Loucy (cell line): ENCODE measurements at regions not wholly inside any gene's neighbourhood (a gene's known extent, or its start where the extent isn't known, plus 50 kb on each side); places are given as distances from the start of the nearest gene placed in this dataset.

Experiments used
- H2AFZ ChIP-seq: fragments of 200-600 bp; sonication (generic); 2 replicates; pipeline ENCODE4 v1.6.0; 2016; ENCODE audit warnings: antibody characterized with exemption, mild to moderate bottlenecking, low read length, moderate library complexity
- H3F3A ChIP-seq: fragments of 200-600 bp; 2 replicates; pipeline ENCODE4 v1.6.0; 2016; ENCODE audit warnings: antibody characterized with exemption, low read depth, mild to moderate bottlenecking
- H3K27me3 ChIP-seq: fragments of 200-600 bp; sonication (generic); 2 replicates; pipeline ENCODE4 v1.6.1; 2014; ENCODE audit warnings: low read length, mild to moderate bottlenecking; ENCODE audit not compliant: insufficient read depth, poor library complexity, severe bottlenecking
- H3K36me3 ChIP-seq: fragments of 200-600 bp; sonication (generic); 2 replicates; pipeline ENCODE4 v1.6.1; 2016; ENCODE audit warnings: low read length; ENCODE audit not compliant: insufficient read depth
- H3K4me1 ChIP-seq: fragments of 200-600 bp; sonication (generic); 2 replicates; pipeline ENCODE4 v1.5.1; 2014; ENCODE audit warnings: low read length, mild to moderate bottlenecking; ENCODE audit not compliant: insufficient read depth, poor library complexity, severe bottlenecking
- H3K4me2 ChIP-seq: fragments of 200-600 bp; sonication (generic); 2 replicates; pipeline ENCODE4 v1.6.0; 2014; ENCODE audit warnings: antibody characterized with exemption, low read length, low read depth, mild to moderate bottlenecking; ENCODE audit not compliant: poor library complexity, severe bottlenecking
- H3K4me3 ChIP-seq: fragments of 200-600 bp; sonication (generic); 2 replicates; pipeline ENCODE4 v1.5.1; 2014; ENCODE audit warnings: low read length, mild to moderate bottlenecking, mixed read lengths; ENCODE audit not compliant: poor library complexity, severe bottlenecking
- H3K79me2 ChIP-seq: fragments of 200-600 bp; sonication (generic); 2 replicates; pipeline ENCODE4 v1.6.1; 2014; ENCODE audit warnings: low read length; ENCODE audit not compliant: insufficient read depth
- H3K9ac ChIP-seq: fragments of 200-600 bp; sonication (generic); 2 replicates; pipeline ENCODE4 v1.6.0; 2014; ENCODE audit warnings: mild to moderate bottlenecking, low read depth, low read length, moderate library complexity; ENCODE audit not compliant: poor library complexity, severe bottlenecking
- H3K9me2 ChIP-seq: fragments of 200-600 bp; sonication (generic); replicated peaks from 2 replicates; pipeline ENCODE4 v1.6.1; 2016; ENCODE audit warnings: low read depth, low read length, mixed read lengths
- H3K9me3 ChIP-seq: fragments of 200-600 bp; sonication (generic); 2 replicates; pipeline ENCODE4 v1.6.1; 2014; ENCODE audit warnings: mild to moderate bottlenecking, antibody characterized with exemption, low read length, low read depth; ENCODE audit not compliant: insufficient read depth
- H4K20me1 ChIP-seq: fragments of 200-600 bp; sonication (generic); 2 replicates; pipeline ENCODE4 v1.6.0; 2014; ENCODE audit warnings: antibody characterized with exemption, low read length, mild to moderate bottlenecking; ENCODE audit not compliant: insufficient read depth, poor library complexity, severe bottlenecking
- EZH2phosphoT487 ChIP-seq: fragments of 200-600 bp; IDR thresholded peaks from 2 replicates; pipeline ENCODE4 v1.6.1; 2018; ENCODE audit warnings: antibody characterized with exemption, mild to moderate bottlenecking, moderate library complexity, borderline replicate concordance
- TF ChIP-seq, protein P1 (sequence below): fragments of 200-600 bp; sonication (generic); conservative IDR thresholded peaks from 2 replicates; pipeline ENCODE4 v1.5.1; 2014; ENCODE audit warnings: mild to moderate bottlenecking, antibody characterized with exemption, low read length

DNA sequence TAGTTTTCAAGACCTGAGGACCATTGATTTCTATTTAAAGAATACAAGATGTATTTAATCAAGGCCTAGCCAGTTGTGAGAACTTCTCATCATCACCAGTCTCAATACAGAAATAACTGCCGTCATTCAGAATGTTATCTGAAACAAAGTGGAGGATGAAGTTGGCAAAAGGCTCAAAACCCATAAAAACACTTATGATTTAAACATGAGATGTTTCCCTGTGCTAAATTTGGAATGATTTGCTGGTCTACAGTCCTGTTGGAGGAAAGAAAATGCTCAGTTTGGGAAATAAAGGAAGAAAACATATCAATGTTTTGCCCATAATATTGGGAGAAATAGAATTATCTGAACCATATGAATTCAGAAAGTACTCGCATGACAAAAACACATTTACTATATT lies 192.2 kb downstream of the ADGRA3 start:
- Histone ChIP-seq H3K9me2 (no peaks in the 10 kb centered on the region), H3K4me3 (no peak overlapping the region), H3K4me2 (no peak overlapping the region), H3F3A (no peaks in the 10 kb centered on the region), H3K9me3 (no peaks in the 10 kb centered on the region), H3K27me3 (no peaks in the 10 kb centered on the region), H3K4me1 (no peaks in the 10 kb centered on the region), H3K79me2 (no peaks in the 10 kb centered on the region), H3K9ac (no peak overlapping the region), H4K20me1 (no peaks in the 10 kb centered on the region), H2AFZ (no peak overlapping the region), H3K36me3 (no peaks in the 10 kb centered on the region)
- no peak for TF ChIP-seq EZH2phosphoT487
- TF ChIP-seq, protein P1, sequence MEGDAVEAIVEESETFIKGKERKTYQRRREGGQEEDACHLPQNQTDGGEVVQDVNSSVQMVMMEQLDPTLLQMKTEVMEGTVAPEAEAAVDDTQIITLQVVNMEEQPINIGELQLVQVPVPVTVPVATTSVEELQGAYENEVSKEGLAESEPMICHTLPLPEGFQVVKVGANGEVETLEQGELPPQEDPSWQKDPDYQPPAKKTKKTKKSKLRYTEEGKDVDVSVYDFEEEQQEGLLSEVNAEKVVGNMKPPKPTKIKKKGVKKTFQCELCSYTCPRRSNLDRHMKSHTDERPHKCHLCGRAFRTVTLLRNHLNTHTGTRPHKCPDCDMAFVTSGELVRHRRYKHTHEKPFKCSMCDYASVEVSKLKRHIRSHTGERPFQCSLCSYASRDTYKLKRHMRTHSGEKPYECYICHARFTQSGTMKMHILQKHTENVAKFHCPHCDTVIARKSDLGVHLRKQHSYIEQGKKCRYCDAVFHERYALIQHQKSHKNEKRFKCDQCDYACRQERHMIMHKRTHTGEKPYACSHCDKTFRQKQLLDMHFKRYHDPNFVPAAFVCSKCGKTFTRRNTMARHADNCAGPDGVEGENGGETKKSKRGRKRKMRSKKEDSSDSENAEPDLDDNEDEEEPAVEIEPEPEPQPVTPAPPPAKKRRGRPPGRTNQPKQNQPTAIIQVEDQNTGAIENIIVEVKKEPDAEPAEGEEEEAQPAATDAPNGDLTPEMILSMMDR = no peak

DNA sequence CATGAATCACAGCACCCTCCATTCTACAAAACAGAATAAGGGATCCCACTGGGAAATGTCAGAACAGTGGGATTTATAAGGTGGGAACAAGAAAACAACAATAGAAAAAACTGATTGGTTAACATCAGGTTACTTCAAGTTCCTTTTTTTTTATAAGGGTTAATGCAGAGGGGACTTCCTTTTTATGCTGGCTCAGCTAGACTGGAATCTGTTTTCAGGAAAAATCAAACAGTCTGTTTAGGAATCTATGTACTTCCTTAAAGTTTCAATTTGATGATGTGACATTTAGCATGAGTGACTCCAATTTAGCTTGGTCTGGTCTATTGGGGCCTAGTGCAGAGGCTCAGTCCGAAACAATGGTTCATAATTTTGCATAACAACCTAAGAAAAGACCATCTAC lies 192.9 kb downstream of the ADGRA3 start:
- no peaks in the 10 kb centered on the region for H3F3A ChIP-seq
- H3K4me2 ChIP-seq = no peak overlapping the region
- no peaks in the 10 kb centered on the region for H3K27me3 ChIP-seq
- no peaks in the 10 kb centered on the region for H3K79me2 ChIP-seq
- H3K9me2 ChIP-seq = no peaks in the 10 kb centered on the region
- H3K4me1 ChIP-seq = no peaks in the 10 kb centered on the region
- H3K9me3 ChIP-seq = no peaks in the 10 kb centered on the region
- H3K36me3 ChIP-seq = no peaks in the 10 kb centered on the region
- no peak overlapping the region for H3K9ac ChIP-seq
- no peaks in the 10 kb centered on the region for H4K20me1 ChIP-seq
- H2AFZ ChIP-seq = no peak overlapping the region
- no peak overlapping the region for H3K4me3 ChIP-seq
- TF ChIP-seq, protein P1 = no peak
- no peak for TF ChIP-seq EZH2phosphoT487

DNA sequence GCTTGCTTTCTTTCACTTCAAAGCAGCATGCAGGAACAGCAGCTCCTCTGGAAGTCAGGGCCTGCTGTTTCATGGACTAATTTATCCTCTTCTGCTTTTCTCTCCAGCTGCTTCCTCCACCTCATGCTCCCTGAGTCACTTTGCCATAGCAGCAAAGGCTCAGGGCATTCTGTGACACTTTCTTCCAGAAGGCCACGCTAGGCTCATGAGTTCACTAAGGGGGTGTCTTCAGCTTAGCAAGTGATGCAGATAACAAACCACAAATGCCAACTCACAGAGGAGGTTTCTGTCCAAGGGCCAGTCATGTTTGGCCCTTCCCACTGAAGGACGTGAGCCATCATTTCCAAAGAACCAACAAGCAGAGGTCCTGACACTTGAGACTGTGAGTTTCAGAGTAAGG lies 200.2 kb downstream of the ADGRA3 start:
- no peak overlapping the region for H2AFZ ChIP-seq
- no peak overlapping the region for H3K4me3 ChIP-seq
- H3K4me1 ChIP-seq = no peaks in the 10 kb centered on the region
- H3K79me2 ChIP-seq = no peaks in the 10 kb centered on the region
- H3K27me3 ChIP-seq = no peaks in the 10 kb centered on the region
- no peaks in the 10 kb centered on the region for H3F3A ChIP-seq
- H3K9me2 ChIP-seq = no peaks in the 10 kb centered on the region
- no peaks in the 10 kb centered on the region for H4K20me1 ChIP-seq
- H3K9ac ChIP-seq = no peak overlapping the region
- H3K9me3 ChIP-seq = no peaks in the 10 kb centered on the region
- TF ChIP-seq EZH2phosphoT487 = no peak
- TF ChIP-seq, protein P1 = no peak
- no peaks in the 10 kb centered on the region for H3K36me3 ChIP-seq
- no peak overlapping the region for H3K4me2 ChIP-seq
